HG03354 (cell line): ENCODE measurements at regions not wholly inside any gene's neighbourhood (a gene's known extent, or its start where the extent isn't known, plus 50 kb on each side); places are given as distances from the start of the nearest gene placed in this dataset.

Experiments used
- ATAC-seq: cut with Tn5 transposase; IDR thresholded peaks from one replicate; pipeline ENCODE4 v1.9.1; 2021; ENCODE audit warnings: mild to moderate bottlenecking; ENCODE audit not compliant: unreplicated experiment, poor library complexity, severe bottlenecking

GRCh38 chr5:175765858-175766257 is 105.5 kb upstream of the CPLX2 start:
- ATAC-seq, result no peak

DNA sequence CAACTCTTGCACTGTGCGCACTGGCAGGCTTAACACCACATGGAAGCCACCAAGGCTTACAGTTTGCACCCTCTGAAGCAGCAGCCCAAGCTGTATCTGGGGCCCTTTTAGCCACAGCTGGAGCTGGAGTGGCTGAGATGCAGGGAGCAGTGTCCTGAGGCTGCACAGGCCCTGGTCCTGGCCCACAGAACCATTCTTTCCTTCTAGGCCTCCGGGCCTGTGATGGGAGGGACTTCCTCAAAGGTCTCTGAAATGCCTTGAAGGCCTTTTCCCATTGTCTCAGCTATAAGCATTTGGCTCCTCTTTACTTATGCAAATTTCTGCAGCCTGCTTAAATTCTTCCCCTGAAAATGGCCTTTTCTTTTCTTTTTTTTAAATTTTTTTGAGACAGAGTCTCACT is 104.4 kb upstream of the CPLX2 start:
- no peak for ATAC-seq

GRCh38 chr5:175772747-175773533 is 98.4 kb upstream of the CPLX2 start:
- ATAC-seq, result no peak

DNA sequence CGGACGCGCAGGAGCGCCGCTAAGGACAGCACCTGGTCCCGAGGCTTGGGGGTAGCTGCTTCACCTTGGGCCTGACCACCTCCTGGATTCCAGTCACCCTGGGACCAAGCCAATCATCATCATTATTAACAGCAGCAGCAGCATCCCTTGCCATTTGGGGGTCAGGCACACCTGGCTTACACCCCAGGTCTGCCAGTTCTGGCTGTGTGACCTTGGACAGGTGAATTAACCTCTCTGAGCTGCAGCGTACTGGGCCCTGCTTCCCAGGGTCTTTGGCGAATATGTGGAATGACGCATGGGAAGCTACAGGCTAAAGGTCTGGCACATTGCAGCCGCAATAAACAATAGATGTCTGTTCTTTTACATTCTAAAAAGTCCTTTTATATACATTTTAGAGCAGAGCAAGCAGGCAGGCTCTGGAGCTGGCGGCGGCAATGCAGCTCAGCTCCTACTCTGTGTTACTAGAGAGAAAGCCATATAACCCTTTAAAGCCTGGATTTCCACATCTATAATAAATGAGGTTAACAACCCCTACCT is 97.8 kb upstream of the CPLX2 start:
- ATAC-seq, result no peak

GRCh38 chr5:175775416-175775815 is 96.0 kb upstream of the CPLX2 start:
- no peak for ATAC-seq

- no peak for ATAC-seq
Measured at GRCh38 chr5:175778951-175779503, 92.4 kb upstream of the CPLX2 start.

DNA sequence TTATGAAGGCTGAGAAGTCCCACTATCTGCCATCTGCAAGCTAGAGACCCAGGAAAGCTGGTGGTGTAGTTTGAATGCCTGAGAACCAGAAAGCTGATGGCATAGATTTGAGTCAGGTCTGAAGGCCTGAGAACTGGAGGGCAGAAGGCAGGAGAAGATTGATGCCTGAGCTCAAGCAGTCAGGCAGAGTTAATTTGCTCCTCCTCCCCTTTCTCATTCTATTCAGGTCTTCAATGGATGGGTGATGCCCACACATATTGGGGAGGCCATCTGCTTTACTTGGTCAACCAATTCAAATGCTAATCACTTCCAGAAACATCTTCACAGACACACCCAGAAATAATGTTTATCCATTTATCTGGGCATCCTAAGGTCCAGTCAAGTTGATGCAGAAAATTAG is 87.6 kb upstream of the CPLX2 start:
- ATAC-seq, result no peak

- ATAC-seq, result no peak
Measured at GRCh38 chr5:175784230-175784629, 87.1 kb upstream of the CPLX2 start.

DNA sequence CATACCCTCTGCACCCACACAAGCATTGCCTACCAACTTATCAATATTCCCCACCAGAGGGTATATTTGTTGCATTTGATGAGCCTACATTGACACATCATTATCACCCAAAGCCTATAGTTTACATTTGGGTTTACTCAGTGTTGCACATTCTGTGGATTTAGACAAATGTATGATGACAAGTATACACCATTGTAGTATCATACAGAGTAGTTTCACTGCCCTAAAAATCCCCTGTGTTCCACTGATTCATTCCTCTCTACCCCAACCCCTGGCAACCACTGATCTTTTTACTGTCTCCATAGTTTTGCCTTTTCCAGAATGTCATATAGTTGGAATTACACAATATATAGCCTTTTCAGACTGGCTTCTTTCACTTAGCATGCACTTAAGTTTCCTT is 85.7 kb upstream of the CPLX2 start:
- ATAC-seq, result no peak

DNA sequence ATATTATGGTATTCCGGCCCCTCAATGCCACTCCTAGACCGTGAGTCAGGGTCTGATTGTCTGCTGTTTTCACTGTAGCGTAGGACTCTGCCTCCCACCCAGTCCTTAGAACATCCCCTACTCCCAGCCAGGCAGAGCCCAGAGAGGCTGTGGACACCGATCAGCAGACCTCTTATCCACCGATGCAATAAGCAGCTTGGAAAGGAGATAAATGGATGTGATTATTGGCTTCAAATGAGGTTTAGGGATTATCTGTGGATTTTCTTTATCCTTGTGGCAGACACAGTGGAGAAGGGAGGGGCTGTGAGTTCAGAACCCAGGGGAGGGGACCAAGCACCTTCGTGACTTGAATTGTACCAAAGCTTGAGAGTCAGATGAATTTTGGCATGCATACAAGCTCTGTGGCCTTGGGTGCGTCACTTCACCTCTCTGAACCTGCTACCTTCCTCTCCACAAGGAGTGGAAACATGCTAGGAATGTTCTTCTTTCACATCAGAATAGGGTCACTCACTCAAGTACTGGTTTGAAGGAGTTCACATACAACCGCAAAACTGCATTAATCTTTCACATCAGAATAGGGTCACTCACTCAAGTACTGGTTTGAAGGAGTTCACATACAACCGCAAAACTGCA is 83.1 kb upstream of the CPLX2 start:
- no peak for ATAC-seq

DNA sequence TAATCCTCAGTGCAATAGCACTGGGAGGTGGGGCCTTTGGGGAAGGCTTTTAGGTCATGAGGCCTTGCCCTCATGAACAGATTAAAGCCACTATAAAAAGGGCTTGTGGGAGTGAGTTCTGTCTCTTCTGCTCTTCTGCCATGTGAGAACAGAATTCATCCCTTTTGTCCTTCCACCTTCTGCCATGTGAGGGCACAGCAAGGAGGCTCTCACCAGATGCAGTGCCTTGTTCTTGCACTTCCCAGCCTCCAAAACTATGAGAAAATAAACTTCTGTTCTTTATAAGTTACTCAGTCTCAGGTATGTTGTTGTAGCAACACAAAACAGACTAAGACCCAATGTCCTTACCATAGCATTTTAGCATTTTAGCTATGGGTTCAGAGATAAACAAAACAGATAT is 81.7 kb upstream of the CPLX2 start:
- ATAC-seq, result no peak

- no peak for ATAC-seq
Measured at GRCh38 chr5:175790796-175791195, 80.6 kb upstream of the CPLX2 start.

DNA sequence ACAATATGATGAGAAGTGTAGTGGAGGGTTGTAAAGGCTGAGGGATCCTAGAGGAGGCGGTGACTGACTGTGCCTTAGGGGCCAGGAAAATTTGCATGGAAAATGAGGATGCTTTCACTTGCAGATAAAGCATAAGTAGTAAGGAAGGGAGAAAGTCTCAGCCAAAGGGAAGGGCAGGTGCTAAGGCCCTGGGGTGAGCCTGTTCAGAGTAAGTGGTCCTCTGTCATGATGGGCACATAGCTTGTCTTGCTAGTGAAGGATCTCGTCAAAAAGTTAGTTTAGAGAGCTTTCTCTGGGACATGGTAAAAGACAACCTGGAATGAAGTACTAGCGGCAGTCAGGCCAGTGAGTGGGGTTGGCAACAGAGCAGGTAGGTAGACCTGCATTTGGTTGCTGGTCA is 75.4 kb upstream of the CPLX2 start:
- no peak for ATAC-seq

- ATAC-seq, result peak; percentile 88
Measured at GRCh38 chr5:175796536-175797499, 74.6 kb upstream of the CPLX2 start.

- ATAC-seq, result no peak
Measured at GRCh38 chr5:175797521-175798038, 73.8 kb upstream of the CPLX2 start.

DNA sequence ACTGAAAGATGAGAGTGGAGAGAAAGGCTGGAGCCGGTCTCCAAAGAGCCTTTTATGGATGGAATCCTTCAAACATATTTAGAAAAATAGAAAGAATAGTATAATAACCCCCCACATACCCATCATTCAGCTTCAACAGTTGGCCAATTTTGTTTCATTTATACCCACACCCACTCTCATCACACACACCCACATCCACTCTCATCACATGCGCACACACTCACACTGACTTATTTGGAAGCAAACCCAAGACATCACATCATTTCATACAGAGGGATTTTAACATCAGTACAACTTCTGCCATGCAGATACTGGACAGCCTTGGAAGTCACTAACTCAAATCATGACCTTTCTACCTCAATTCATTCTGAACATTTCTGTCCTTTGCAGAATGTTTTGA is 72.8 kb upstream of the CPLX2 start:
- no peak for ATAC-seq

- ATAC-seq, result no peak
Measured at GRCh38 chr5:175800656-175801081, 70.7 kb upstream of the CPLX2 start.

- ATAC-seq, result no peak
Measured at GRCh38 chr5:175802361-175802760, 69.0 kb upstream of the CPLX2 start.

- ATAC-seq, result no peak
Measured at GRCh38 chr5:175803254-175803653, 68.1 kb upstream of the CPLX2 start.
